Panc1 (cell line): ENCODE measurements at regions not wholly inside any gene's neighbourhood (a gene's known extent, or its start where the extent isn't known, plus 50 kb on each side); places are given as distances from the start of the nearest gene placed in this dataset.

Experiments
- ATAC-seq: fragments of 200-7000 bp; cut with Tn5 transposase; 2 replicates; pipeline ENCODE4 v1.9.1; 2020; ENCODE audit warnings: mild to moderate bottlenecking, moderate library complexity
- BruUV-seq: library from RNA; stranded (reverse); fragments of 400-500 nt; replicated peaks from 2 replicates; lab custom pipeline; 2021; lab: Mats Ljungman, UMichigan
- CTCF ChIA-PET: fragments of 300-600 bp; sonication (Branson Sonifier 250); formaldehyde crosslinking; loops from one replicate; lab custom pipeline; 2022; ENCODE audit warnings: antibody characterized with exemption; lab: Charles Lee
- POLR2A ChIA-PET: fragments of 300-600 bp; sonication (Branson Sonifier 250); formaldehyde crosslinking; loops from one replicate; lab custom pipeline; 2022; ENCODE audit warnings: antibody characterized with exemption; lab: Charles Lee
- DNase-seq: peaks from one replicate; pipeline ENCODE4 v3.0.0-alpha.2; 2010; ENCODE audit warnings: low read depth, low spot score
- H3K27ac ChIP-seq: 2 replicates; pipeline ENCODE4 v1.5.1; 2011; ENCODE audit warnings: mild to moderate bottlenecking, low read length, inconsistent platforms
- H3K27me3 ChIP-seq: fragments of 200-500 bp; sonication (Bioruptor generic); 2 replicates; pipeline ENCODE4 v1.6.0; 2014; ENCODE audit warnings: low read length, inconsistent platforms; ENCODE audit not compliant: control insufficient read depth, insufficient read depth
- H3K36me3 ChIP-seq: fragments of 200-500 bp; sonication (Bioruptor generic); 2 replicates; pipeline ENCODE4 v1.5.1; 2014; ENCODE audit warnings: inconsistent platforms, mild to moderate bottlenecking, low read length, moderate library complexity; ENCODE audit not compliant: control insufficient read depth, insufficient read depth
- H3K4me1 ChIP-seq: 2 replicates; pipeline ENCODE4 v1.5.1; 2011; ENCODE audit warnings: inconsistent platforms, mild to moderate bottlenecking, low read length, moderate library complexity; ENCODE audit not compliant: control insufficient read depth, insufficient read depth
- H3K4me3 ChIP-seq, 2 experiments: 2 replicates each; pipeline ENCODE4 v1.5.1; 2011 to 2012; ENCODE audit warnings: low read depth in 2 of 2, low read length in 2 of 2, mild to moderate bottlenecking in 2 of 2, inconsistent platforms in 1 of 2, moderate library complexity in 1 of 2
- H3K9me3 ChIP-seq: fragments of 200-500 bp; sonication (Bioruptor generic); 2 replicates; pipeline ENCODE4 v1.5.1; 2014; ENCODE audit warnings: low read depth, mild to moderate bottlenecking, inconsistent platforms, low read length, moderate library complexity; ENCODE audit not compliant: control insufficient read depth, insufficient read depth
- CTCF ChIP-seq: fragments of 450-650 bp; IDR thresholded peaks from 2 replicates; pipeline ENCODE4 v1.5.1; 2017; ENCODE audit warnings: mild to moderate bottlenecking
- POLR2AphosphoS5 ChIP-seq: IDR thresholded peaks from 2 replicates; pipeline ENCODE4 v1.6.1; 2012; ENCODE audit warnings: mild to moderate bottlenecking, low read depth, low read length, moderate library complexity
- REST ChIP-seq, 2 experiments: IDR thresholded peaks; 2 replicates each; pipeline ENCODE4 v1.6.1; 2011 to 2012; ENCODE audit warnings: low read depth in 2 of 2, control low read depth in 1 of 2, low read length in 1 of 2, mild to moderate bottlenecking in 1 of 2, moderate library complexity in 1 of 2; ENCODE audit not compliant: insufficient read depth in 1 of 2
- SIN3A ChIP-seq: IDR thresholded peaks from 2 replicates; pipeline ENCODE4 v1.6.1; 2012; ENCODE audit warnings: low read depth, mild to moderate bottlenecking, low read length, moderate library complexity, borderline replicate concordance; ENCODE audit not compliant: insufficient read depth
- TCF7L2 ChIP-seq: IDR thresholded peaks from 2 replicates; pipeline ENCODE4 v1.6.1; 2011; ENCODE audit warnings: mild to moderate bottlenecking, low read depth, low read length, inconsistent platforms
- in situ Hi-C: cut with HindIII; loops from 2 replicates; pipeline ENCODE4 v1.10.0; 2016; ENCODE audit warnings: low sequenced_read_pairs, low pct_unique_long_range_greater_than_20kb
- intact Hi-C: fragments of 100-400 bp; cut with micrococcal nuclease; formaldehyde crosslinking; loops from one replicate; pipeline ENCODE4 v1.10.0; 2022; ENCODE audit not compliant: unreplicated experiment

- TF ChIP-seq REST (IDR thresholded peaks at IDR 0.05; ENCODE audit: insufficient read depth in 1 of 2, low read depth in 2 of 2, low read length in 1 of 2) = no peak
- no TSS peak for BruUV-seq
- intact Hi-C loops = no loop called here
- in situ Hi-C loops = no loop called here
- DNase-seq = no peak
- no peak for ATAC-seq
- no peaks in the 10 kb centered on the region for H3K36me3 ChIP-seq
- ChIA-PET POLR2A (no interaction called here), CTCF (no interaction called here)
- no peaks in the 10 kb centered on the region for H3K4me1 ChIP-seq
- H3K27me3 ChIP-seq = no peaks in the 10 kb centered on the region; the same call in 1 of the 2 replicates
- H3K27ac ChIP-seq = no peak overlapping the region
- H3K9me3 ChIP-seq = no peaks in the 10 kb centered on the region
- H3K4me3 ChIP-seq = no peak overlapping the region
These were observed 91.3 kb downstream of the RWDD3 start for GRCh38 chr1:95325349-95325748.

DNA sequence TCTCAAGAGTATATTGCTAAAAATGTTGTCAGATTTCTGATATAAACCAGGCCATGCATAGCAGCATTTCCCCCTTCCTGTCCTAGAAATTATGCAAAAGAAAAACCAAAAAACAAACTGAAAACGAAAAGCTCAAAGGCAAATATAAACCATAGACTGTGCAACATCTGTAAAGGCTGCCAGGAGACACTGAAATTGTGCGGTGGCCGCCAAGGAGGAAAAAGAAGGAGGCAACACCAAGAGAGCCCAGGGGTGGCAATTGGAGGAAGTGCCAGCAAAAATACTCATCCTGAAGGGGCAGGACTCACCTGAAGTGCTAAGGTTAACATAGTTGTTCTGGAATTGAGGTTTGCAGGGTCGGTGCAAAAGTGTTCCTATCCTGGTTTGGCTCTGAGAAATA is 92.0 kb downstream of the RWDD3 start:
- TF ChIP-seq POLR2AphosphoS5 (no peak), TCF7L2 (no peak), CTCF (no peak)
- no peaks in the 10 kb centered on the region for H3K4me1 ChIP-seq
- intact Hi-C loops (no loop called here), in situ Hi-C loops (no loop called here)
- ChIA-PET POLR2A (no interaction called here), CTCF (no interaction called here)
- BruUV-seq = no TSS peak
- H3K27ac ChIP-seq = no peak overlapping the region
- no peaks in the 10 kb centered on the region for H3K36me3 ChIP-seq
- no peak for DNase-seq
- no peaks in the 10 kb centered on the region for H3K9me3 ChIP-seq
- H3K4me3 ChIP-seq = no peak overlapping the region
- H3K27me3 ChIP-seq = no peaks in the 10 kb centered on the region; the same call in 1 of the 2 replicates
- ATAC-seq = no peak

DNA sequence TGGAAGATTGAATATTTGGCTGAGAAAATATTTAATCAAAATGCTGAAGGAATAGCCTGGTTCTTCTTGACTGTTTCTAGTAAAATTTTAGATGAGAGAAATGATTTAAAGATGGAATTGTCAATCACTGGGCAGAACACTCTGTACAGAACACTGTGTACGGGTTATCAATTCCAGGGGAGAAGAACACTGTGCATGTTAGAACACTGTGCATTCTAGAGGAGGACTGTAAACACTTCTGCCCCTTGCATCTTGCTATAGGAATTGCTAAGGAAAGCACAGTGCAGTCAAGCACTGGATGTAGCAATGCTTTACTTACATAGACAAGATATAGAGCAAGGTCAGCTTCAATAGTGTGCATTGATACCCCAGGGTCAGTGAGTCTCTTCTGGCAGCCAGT is 98.7 kb downstream of the RWDD3 start:
- in situ Hi-C loops = no loop called here
- DNase-seq = no peak
- H3K27ac ChIP-seq = no peak overlapping the region
- no peak overlapping the region for H3K4me3 ChIP-seq
- ChIA-PET CTCF (no interaction called here), POLR2A (no interaction called here)
- H3K27me3 ChIP-seq = no peaks in the 10 kb centered on the region; the same call in 1 of the 2 replicates
- intact Hi-C loops = no loop called here
- no peaks in the 10 kb centered on the region for H3K9me3 ChIP-seq
- no TSS peak for BruUV-seq
- H3K36me3 ChIP-seq = no peaks in the 10 kb centered on the region
- no peak for TF ChIP-seq TCF7L2
- TF ChIP-seq SIN3A = no peak
- no peak for TF ChIP-seq CTCF
- no peak for TF ChIP-seq POLR2AphosphoS5
- no peak for TF ChIP-seq REST (IDR thresholded peaks at IDR 0.05; ENCODE audit: insufficient read depth in 1 of 2, low read depth in 2 of 2, low read length in 1 of 2)
- no peak for ATAC-seq
- no peaks in the 10 kb centered on the region for H3K4me1 ChIP-seq
